GM21360 (cell line): ENCODE measurements at regions not wholly inside any gene's neighbourhood (a gene's known extent, or its start where the extent isn't known, plus 50 kb on each side); places are given as distances from the start of the nearest gene placed in this dataset.

ENCODE experiments used
- ATAC-seq: cut with Tn5 transposase; IDR thresholded peaks from one replicate; pipeline ENCODE4 v1.9.1; 2021; ENCODE audit warnings: mild to moderate bottlenecking, moderate library complexity; ENCODE audit not compliant: unreplicated experiment

DNA sequence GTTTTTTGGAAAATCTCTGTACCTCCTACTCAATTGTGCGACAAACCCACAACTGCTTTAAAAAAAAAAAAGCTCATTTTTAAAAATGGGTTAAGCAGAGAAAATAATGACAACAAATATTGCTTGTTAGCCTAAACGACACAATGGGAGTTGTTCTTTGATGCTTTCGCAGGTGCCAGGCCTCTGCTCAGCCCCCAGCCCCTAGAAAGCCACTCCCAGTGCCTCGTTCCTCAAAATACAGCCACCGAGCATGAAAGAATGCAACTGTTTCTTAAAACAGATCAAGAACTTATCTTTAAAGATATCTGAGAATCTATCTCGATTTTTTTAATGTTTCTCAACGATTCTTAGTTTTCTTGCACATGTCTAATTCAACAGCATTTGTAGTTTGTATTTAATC lies 85.2 kb upstream of the PFKP start:
- no peak for ATAC-seq

DNA sequence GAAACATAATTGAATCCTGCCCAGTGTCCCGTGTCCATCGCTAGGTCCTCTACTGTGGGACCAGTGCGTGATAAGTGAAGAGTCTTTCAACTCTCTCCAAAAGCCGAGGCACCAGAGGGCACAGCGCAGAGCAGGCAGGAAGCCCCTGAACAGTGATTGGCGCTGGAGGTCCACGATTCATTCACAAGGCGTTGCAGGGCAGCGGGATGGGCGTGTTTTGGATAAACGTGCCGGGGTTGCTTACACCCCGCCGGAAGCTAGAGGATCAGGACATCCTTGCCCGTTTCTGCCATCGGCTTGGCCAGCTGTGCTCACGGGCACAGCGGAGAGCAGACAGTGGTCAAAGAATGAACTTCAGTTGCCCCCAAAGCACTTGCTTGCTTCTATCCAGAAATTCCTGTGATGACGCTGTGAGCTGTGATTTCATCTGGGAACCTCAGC lies 86.0 kb upstream of the PFKP start:
- no peak for ATAC-seq

DNA sequence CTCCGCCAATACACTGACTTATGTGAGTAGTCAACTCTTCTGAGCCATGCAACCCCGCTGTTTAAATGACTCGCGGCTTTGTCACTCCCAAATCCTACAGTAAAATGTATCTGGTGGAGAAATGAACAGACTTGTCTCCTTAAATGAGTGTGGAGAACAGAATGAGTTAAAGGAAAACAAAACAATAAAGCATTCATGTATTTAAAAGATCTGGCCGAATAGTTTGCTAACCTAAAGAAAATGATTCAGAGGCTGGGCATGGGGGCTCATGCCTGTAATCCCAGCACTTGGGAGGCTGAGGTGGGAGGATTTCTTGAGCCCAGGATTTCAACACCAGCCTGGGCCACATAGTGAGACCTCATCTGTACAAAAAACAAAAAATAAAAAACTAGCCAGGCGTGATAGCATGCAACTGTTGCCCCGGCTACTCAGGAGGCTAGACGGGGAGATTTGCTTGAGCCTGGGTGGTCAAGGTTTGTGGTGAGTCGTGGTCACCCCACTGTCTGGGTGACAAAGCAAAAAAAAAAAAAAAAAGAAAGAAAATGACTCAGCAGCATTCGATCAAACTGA lies 86.5 kb upstream of the PFKP start:
- no peak for ATAC-seq

DNA sequence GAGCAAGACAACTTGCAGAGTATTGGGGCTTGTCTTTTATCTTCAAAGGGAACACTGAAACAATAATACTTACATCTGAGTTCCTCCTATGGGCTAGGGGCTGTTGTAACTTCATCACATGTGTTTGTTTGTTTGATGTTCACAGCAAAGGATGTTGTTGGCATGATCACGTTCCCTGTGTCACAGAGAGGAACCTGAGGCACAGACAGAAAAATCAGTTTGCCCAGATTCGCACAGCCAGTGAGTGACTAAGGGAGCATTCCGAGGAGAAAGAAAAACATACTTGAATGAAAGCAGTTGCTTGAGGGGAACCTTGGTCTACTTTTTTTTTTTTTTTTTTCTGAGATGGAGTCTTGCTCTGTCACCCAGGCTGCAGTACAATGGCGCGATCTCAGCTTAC lies 87.2 kb upstream of the PFKP start:
- ATAC-seq: no peak

DNA sequence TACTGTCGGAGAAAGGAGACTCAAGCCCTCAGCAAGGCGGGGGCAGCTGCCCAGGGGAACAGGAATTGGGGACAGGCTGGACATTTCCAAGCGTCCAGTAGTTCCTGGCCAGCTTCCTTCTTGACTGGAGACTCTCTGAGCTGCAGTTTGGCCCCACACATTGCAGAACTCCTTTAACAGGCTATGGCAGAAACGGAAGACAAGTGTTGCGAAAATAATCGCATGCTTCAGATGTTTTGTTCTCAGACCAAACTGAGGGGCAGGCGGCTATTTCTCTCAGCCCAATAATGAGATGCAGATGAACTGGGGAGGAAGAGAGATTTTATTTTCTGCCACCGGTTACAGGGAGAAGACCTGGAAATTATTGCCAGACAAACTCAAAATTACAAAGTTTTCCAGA lies 88.0 kb upstream of the PFKP start:
- no peak for ATAC-seq

DNA sequence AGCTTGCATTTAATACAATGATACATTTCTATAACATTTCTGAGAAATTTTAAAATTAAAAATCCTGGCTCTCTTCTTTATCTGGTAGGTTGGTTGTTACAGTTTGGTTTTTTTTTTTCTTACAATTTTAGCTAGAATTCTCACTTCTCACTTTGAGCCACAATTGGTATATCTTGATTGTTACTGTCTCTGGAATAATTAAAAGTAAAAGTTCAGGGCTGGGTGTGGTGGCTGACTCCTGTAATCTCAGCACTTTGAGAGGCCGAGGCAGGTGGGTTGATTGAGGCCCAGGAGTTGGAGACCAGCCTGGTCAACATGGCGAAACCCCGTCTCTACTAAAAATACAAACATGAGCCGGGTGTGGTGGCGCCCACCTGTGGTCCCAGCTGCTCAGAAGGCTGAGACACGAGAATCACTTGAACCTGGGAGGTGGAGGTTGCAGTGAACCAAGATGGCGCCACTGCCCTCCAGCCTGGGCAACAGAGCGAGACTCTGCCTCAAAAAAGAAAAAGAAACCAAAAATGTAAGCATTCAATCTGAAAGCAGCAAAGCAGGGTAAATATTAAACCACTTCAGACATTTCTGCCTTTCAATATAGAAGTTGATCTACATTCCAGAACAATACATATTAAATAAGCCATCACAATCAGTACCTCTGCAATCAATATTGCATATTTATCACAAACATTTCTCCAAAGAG lies 88.6 kb upstream of the PFKP start:
- no peak for ATAC-seq

DNA sequence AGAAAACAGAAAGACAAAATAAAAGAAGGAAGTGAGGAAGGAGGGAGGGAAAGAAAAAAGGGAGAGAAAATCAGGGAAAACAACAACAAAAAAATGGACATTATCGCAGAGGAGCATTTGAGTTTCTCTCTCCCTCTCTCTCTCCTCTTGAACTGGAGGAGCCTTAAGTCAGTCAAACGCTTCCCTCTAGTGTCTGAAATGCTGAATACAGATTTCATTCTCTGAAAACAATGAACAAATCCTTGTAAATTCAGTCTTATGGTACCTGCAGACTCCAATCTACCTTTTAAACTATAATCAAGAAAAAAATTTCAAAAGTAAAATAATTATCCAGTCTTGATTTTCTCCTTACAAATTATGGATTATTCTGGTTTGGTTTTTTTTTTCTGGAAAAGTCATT lies 89.2 kb upstream of the PFKP start:
- ATAC-seq: no peak

DNA sequence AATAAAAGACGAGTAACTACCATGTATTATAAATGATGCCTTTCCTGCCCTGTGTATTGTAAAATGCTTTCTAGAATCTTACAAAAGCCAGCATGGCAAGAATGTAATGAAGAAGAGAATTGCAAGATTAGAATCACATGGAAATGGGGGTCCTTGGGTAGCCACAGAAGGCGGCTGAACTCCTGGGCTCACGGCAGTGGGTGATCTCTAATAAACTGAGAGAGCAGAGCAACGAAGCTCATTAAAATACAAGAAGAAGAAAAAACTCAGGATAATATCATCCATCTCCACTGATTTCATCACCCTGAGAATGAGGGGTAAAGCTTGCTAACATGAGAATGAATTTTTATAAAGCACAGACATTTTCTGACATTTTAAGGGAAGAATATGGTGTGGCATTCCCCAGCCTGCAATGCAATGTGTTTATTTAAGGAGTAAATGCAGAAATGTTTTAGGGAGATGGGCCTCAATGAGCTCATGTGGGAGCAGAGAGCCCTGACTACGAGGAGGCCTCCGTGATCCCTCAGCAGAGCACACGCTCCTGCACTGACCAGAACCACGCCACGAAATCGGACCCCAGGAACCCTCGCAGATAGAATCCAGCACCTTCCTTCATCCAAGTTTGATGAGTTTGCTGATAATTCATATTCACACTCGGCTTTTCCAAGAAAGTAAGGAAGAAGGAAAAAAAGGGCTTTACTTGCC lies 92.7 kb upstream of the PFKP start:
- no peak for ATAC-seq

DNA sequence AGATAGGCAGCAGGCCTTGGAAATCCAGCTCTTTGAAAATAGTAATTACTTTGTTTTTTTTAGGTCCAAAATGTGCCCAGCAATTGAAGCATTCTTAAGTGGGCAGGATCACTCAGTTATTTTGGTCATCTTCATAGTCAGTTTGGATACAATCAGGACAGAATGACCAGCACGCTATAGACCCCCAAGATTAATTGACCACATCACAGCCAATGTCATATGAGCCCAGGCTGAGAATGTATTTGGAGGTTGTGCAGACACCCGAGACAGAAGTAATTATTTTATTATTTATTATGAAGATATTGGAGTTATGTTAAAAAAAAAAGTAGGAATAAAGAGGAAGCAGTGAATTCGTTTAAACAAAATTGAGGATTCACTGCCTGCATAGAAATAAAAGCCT lies 93.3 kb upstream of the PFKP start:
- no peak for ATAC-seq

DNA sequence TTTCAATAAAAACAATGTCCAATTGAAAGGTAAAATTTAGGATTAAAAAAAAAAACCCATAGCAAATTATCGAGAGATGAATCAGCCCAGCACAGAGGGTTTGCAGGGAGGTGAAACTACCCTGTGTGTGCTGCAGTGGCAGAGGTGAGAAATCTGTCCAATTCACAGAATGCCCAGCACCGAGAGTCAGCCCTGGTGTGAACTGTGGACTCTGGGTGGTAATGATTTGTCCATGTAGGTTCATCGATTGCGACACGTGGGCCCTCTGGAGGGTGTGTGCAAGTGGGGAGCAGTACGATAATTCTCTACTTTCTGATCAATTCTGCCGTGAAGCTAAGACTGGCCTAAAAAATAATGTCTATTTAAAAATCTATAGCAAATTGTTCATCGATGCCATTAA lies 94.5 kb upstream of the PFKP start:
- ATAC-seq: no peak

DNA sequence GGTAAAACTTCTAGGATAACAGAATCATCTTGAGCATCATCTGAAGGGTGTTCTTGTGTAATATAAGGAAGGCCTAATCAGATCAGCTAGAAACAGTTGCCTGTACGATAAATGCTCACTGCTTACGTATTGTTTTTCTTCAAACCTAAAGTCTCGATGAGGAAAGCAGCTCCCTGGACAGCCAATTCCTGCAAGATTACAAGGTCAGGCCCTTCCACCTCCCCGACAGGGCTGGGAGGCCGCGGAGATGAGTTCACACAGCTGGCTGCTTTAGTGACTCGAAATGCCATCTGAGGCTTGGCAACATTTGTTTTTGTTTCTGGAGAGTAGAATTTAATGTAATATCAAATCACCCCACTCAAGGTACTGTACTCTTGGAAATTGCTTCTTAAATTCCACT lies 95.1 kb upstream of the PFKP start:
- no peak for ATAC-seq

DNA sequence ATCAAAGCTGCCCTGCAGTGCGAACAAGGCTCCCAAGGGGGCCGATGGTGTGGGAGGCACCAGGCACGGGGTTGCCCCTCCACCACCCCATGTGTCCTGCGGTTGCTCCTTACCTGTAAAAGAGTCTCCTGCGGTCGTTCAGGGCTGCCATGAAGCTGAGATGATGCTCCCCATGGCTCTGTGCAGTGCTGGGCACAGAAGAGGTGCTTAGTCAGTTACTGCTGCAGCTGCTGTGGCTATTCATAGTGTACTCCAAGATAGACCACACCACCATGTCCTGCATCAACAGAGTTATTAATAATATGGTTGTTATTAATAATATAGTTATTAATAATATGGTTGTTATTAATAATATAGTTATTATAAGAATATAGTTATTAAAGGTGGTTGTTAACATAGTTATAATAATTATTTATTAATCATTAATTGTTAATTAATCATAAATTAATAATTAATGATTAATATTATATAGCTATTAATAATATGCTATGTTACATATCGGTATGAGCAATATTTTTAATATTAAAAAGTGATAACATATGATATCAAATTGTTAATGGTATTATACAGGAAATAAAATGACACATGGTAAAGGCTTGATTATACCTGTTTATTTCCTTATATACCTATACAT lies 97.0 kb upstream of the PFKP start:
- ATAC-seq: no peak

DNA sequence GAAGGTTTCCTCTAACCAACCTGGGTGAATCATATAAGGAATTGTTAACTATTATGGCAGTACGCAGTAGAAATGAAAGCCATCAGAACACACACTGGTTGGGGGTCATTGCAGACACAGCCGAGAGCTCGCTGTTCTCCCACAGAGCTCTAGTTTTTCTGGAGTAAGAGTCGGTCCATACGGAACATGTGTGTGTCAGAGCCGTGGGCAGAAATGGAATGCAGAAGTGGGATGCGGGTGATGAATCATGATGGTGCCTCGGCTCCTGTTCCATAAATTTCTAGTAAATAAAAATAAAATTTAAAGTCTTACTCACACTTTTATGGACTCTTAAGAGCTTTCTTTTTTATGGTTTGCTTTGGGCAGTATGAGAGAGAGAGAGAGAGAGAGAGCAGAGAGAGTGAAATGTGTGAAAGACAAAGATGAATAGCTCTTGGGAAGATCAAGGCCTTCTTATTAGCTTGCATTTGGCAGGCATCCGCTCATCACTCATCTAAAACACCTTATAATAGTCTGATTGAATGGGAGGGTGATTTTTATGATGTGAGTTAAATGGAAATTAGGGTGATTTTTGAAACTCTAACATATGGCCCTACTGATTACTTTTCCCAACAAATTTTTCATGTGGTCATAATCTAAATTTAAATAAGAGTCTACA lies 98.8 kb upstream of the PFKP start:
- no peak for ATAC-seq

DNA sequence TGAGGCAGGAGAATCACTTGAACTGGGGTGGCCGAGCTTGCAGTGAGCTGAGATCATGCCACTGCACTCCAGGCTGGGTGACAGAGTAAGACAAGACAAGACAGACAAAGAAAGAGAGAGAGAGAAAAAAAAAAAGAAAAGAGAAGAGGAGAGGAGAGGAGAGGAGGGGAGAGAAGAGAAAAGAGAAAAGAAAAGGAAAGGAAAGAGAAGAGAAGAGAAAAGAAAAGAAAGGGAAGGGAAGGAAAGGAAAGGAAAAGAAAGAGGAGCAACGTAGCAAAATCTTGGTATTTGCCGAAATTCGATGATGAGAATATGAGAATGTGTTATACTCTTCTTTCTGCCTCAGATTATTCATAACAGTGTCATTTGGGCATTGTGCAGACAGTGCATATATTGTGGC lies 101.2 kb upstream of the PFKP start:
- no peak for ATAC-seq

DNA sequence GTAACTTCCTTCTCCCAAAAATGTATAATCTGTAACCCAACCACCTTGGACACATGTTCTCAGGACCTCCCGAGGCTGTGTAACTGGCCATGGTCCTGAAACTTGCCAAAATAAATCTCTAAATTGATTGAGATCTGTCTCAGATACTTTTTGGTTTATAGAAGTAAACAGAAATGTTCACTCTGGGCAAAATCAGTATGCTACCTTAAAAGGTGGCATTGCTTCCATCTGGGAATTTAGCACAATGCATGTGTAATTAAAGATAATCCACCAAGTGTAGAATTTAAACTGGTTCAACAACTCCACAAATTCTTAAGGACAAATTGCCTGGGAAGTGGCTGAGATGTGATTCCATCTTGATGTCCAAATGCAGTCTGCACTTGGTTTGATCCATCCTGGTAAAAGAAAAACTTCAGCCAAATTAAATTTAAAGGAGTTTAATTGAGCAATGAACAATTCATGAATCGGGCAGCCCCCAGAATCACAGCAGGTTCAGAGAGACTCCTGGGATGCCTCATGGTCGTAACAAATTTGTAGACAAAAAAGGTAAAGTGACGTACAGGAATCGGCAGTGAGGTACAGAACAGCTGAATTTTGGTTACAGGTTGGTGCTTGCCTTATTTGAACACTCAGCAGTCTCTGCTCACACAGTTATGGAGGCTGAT lies 102.6 kb upstream of the PFKP start:
- ATAC-seq: no peak

DNA sequence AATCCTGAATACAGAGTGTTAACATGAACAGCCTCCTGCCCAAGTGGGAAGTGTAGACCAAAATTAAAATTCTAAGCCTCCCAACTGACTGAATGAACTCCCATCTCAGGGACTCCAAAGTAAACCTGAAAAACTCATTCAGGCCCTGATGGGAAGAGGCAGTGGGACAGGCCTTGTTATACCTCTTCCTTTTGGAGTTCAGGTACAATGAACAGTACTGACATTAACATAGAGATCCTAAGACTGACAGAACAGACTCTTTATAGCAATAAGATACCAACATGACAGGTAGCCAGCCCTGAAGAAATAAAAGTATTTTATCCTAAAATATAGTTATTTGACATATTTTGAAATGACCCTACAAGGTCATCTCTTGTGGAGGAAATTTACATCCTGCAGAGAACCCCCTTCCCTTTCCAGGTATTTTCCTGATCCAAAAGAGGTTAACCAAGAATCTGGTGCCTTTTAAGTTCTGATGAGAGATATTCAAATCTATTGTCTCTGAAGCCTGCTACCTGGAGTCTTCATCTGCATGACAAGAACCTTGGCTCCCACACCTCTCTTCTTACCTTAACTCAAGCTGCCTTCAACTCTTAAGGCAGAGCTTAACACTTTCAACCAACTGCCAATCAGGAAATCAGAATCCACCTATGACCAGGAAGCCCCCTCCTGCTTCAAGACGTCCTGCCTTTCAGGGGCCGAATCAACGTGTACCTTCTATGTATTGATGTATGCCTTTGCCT lies 103.3 kb upstream of the PFKP start:
- ATAC-seq: no peak

DNA sequence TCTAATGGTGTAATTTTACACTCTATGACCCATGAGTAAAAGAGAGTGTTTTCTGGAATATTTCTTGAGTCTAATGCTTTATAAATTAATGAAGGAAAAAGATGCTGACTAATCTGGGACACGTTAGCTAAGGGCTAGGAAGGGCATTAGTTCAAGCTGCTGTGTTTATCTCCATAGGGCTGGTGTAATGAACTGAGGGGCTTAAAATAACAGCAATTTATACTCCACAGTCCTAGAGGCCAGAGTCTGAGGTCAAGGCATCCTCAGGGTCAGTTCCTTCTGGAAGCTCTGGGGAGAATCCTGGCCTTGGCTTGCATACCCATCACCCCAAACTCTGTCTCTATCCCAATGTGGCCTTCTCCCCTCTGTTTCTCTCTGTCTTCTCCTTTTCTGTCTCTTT lies 105.2 kb upstream of the PFKP start:
- no peak for ATAC-seq

DNA sequence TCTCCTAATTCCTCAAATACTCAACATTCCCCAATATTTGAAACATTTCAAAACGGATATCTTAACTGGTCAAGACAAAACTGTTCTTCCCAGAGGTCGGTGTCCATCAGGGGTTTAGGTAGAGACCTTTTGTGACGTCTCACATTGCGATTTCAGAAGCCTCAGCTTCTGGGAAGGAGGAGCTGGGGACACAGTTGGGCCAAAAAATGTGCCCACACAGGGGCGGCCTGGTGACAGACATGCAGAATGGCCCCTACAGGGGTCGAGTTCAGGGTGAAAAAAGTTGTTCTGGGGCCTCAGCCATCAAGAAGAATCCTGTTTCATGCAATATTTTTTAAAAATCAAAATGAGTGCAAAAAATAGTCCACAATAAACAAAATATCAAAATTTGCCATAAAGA lies 108.7 kb upstream of the PFKP start:
- ATAC-seq: no peak

DNA sequence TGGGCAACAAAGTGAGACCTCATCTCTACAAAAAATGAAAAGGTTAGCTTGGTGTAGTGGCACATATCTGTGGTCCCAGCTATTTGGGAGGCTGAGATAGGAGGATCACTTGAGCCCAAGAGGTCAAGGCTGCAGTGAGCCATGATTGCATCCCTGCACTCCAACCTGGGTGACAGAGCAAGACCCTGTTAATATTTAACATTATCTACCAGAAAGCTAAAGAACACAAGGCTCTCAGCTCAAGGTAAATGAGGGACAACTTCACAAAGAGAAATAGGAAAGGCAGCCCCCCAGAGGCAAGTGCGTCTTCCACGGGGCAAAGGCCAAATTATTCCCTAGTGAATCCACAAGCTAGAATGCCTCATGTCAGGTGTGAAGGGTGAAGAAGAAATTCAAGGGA lies 109.6 kb upstream of the PFKP start:
- no peak for ATAC-seq

DNA sequence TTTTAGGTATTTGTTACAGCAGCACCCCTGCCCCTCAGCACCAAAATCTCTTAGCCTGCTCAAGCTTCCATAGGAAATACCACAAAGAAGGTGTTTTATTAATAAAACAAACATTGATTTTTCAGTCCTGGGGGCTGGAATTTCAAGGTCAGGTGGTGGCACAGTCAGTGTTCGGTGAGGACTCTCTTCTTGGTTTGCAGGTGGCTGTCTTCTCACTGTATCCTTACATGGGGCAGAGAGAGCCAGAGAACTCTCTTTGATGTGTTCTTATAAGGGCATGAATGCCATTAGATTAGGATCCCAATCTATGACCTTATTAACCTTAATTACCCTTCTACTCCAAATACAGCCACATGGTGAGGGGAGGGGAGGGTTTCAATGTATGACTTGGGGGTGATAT lies 112.3 kb upstream of the PFKP start:
- ATAC-seq: no peak
